Peyer's patch (tissue), 4 donors: ENCODE measurements at regions not wholly inside any gene's neighbourhood (a gene's known extent, or its start where the extent isn't known, plus 50 kb on each side); places are given as distances from the start of the nearest gene placed in this dataset.

Source experiments
- CTCF ChIP-seq, 6 experiments: fragments of 450-650 bp in 4 of 6; fragments of 200-600 bp in 2 of 6; sonication (generic) in 1 of 6; IDR thresholded peaks; one replicate each; pipeline ENCODE4 v1.5.1; 2017 to 2019; ENCODE audit warnings: antibody characterized with exemption in 6 of 6, mild to moderate bottlenecking in 3 of 6, moderate library complexity in 1 of 6
- POLR2A ChIP-seq, 2 donors: fragments of 450-650 bp; IDR thresholded peaks; one replicate each; pipeline ENCODE4 v1.5.1; 2017; ENCODE audit warnings: antibody characterized with exemption in 2 of 2, mild to moderate bottlenecking in 2 of 2, moderate library complexity in 2 of 2

GRCh38 chr1:29820401-29820800 lies 584.1 kb downstream of the PTPRU start:
- TF ChIP-seq CTCF (IDR thresholded peaks at IDR 0.05), result no peak
- no peak for TF ChIP-seq POLR2A (IDR thresholded peaks at IDR 0.05)
